ENCODE measurements at regions not wholly inside any gene's neighbourhood (a gene's known extent, or its start where the extent isn't known, plus 50 kb on each side); places are given as distances from the start of the nearest gene placed in this dataset.

GRCh38 chr13:31460061-31460460, 260.3 kb downstream of the B3GLCT start (continued):
- no peak for TF ChIP-seq EZH2 (IDR thresholded peaks at IDR 0.05; ENCODE audit: low read depth, low read length, severe bottlenecking)
- TF ChIP-seq SP4 (IDR thresholded peaks at IDR 0.05; ENCODE audit: low read length) = no peak
- TF ChIP-seq NANOG (IDR thresholded peaks at IDR 0.05; ENCODE audit: insufficient read depth, low read depth, low read length, poor library complexity, severe bottlenecking) = no peak
- TF ChIP-seq SIX5 (IDR thresholded peaks at IDR 0.05; ENCODE audit: low read depth, low read length) = no peak
- TF ChIP-seq POU5F1 (IDR thresholded peaks at IDR 0.05; ENCODE audit: low read depth, low read length) = no peak
- no peak for TF ChIP-seq TCF12 (IDR thresholded peaks at IDR 0.05; ENCODE audit: low read depth, low read length)
